ENCODE measurements at regions not wholly inside any gene's neighbourhood (a gene's known extent, or its start where the extent isn't known, plus 50 kb on each side); places are given as distances from the start of the nearest gene placed in this dataset.

- TF ChIP-seq SREBF1 (IDR thresholded peaks at IDR 0.05; ENCODE audit: low read length), result no peak
- no peak for TF ChIP-seq ASH2L (IDR thresholded peaks at IDR 0.05; ENCODE audit: borderline replicate concordance, low read depth)
These were observed 126.3 kb upstream of the ELL2 start (continued) for GRCh38 chr5:96087939-96088338.

GRCh38 chr5:96084874-96085506 lies 123.3 kb upstream of the ELL2 start:
- DNase-seq (ENCODE audit: low read depth, low spot score), result no peak
- BruUV-seq (replicated peaks), result no TSS peak

More at GRCh38 chr5:96084874-96085506, 123.3 kb upstream of the ELL2 start:
- H3K4me3 ChIP-seq, result no peak overlapping the region
- ChIA-PET POLR2A (interaction anchor here (0.5 kb wide), 1 partner anchor 16 kb away, joined by 4 read pairs; no protein-coding TSS in a partner anchor), RAD21 (ENCODE audit: unreplicated experiment) (no interaction called here), CTCF (interaction anchor here (1.8 kb wide), 1 partner anchor 27 kb away, joined by 4 read pairs; no protein-coding TSS in a partner anchor), SMC1A (ENCODE audit: uncharacterized antibody, unreplicated experiment) (interaction anchor here (0.7 to 1.5 kb wide), 2 partner anchors 95 to 214 kb away, joined by 3 to 4 read pairs; no protein-coding TSS in a partner anchor)
- in situ Hi-C loops (cut with MboI), result no loop called here
- H2AFZ ChIP-seq (ENCODE audit: control insufficient read depth, low read depth, low read length), result no peak overlapping the region
- H3K4me2 ChIP-seq (ENCODE audit: control insufficient read depth, insufficient read depth), result no peak overlapping the region
- H3K9me3 ChIP-seq (replicated peaks; ENCODE audit: control insufficient read depth, insufficient read depth, low read length), result no peaks in the 10 kb centered on the region
- H3K9ac ChIP-seq (ENCODE audit: control insufficient read depth, insufficient read depth, low read length), result no peak overlapping the region
- no peak for ATAC-seq
- no peaks in the 10 kb centered on the region for H3K4me1 ChIP-seq (ENCODE audit: control insufficient read depth, insufficient read depth, low read length)
- 70% methylated on average over 2 of the region's 2 CpGs for WGBS (ENCODE audit: insufficient coverage, insufficient replicate concordance, low lambda C conversion rate, missing lambda C conversion rate)
- no peaks in the 10 kb centered on the region for H3K79me2 ChIP-seq (ENCODE audit: control insufficient read depth, insufficient read depth, low read length)
- no peaks in the 10 kb centered on the region for H3K36me3 ChIP-seq (ENCODE audit: control insufficient read depth in 2 of 2, insufficient read depth in 2 of 2, low read length in 1 of 2)
- TF ChIP-seq BMI1 (IDR thresholded peaks at IDR 0.05; ENCODE audit: borderline replicate concordance), result no peak
- TF ChIP-seq ZBTB4 (CRISPR knock-in tag; IDR thresholded peaks at IDR 0.05), result no peak
- no peak for TF ChIP-seq SREBF2 (IDR thresholded peaks at IDR 0.05; ENCODE audit: low read length)
- no peak for TF ChIP-seq E2F8 (IDR thresholded peaks at IDR 0.05; ENCODE audit: low read depth, partially characterized antibody)
- no peak for TF ChIP-seq SMAD5 (IDR thresholded peaks at IDR 0.05; ENCODE audit: low read depth)
- no peak overlapping the region for H3K27ac ChIP-seq (ENCODE audit: control insufficient read depth, insufficient read depth)
- no peaks in the 10 kb centered on the region for H3K27me3 ChIP-seq (replicated peaks in 1 of 2; ENCODE audit: control insufficient read depth in 2 of 2, insufficient read depth in 2 of 2, low read length in 1 of 2)
- no peak for FAIRE-seq
- intact Hi-C loops (cut with micrococcal nuclease; ENCODE audit: unreplicated experiment), result no loop called here
- H4K20me1 ChIP-seq (ENCODE audit: control insufficient read depth, insufficient read depth), result no peaks in the 10 kb centered on the region
